Motor neuron (in vitro differentiated cells): ENCODE measurements at regions not wholly inside any gene's neighbourhood (a gene's known extent, or its start where the extent isn't known, plus 50 kb on each side); places are given as distances from the start of the nearest gene placed in this dataset.
"Not testable (repeated sequence)": the region's sequence is repeated elsewhere in the genome, so short reads cannot be mapped to it uniquely, and the experiment has no call there.

ENCODE experiments used
- ATAC-seq, 8 experiments: fragments of 200-7000 bp; cut with Tn5 transposase; replicated peaks in 6 of 8; 2 replicates each; pipeline ENCODE4 v1.8.0; 2021; ENCODE audit warnings: mild to moderate bottlenecking in 8 of 8, moderate library complexity in 8 of 8
- H3K27ac ChIP-seq, 2 donors: fragments of 250-450 bp; sonication (Bioruptor Pico); 2 replicates each; pipeline ENCODE4 v1.9.0; 2021; ENCODE audit warnings: antibody characterized with exemption in 2 of 2, mild to moderate bottlenecking in 2 of 2, moderate library complexity in 1 of 2
- H3K4me1 ChIP-seq, 2 donors: fragments of 250-450 bp; sonication (Bioruptor Pico); replicated peaks in 1 of 2; 2 replicates each; pipeline ENCODE4 v1.6.1; 2021; ENCODE audit warnings: antibody characterized with exemption in 2 of 2, mild to moderate bottlenecking in 2 of 2, moderate library complexity in 1 of 2
- H3K4me3 ChIP-seq, 5 donors: fragments of 250-450 bp; sonication (Bioruptor Pico); 2 replicates each; pipeline ENCODE4 v1.9.0; 2021; ENCODE audit warnings: antibody characterized with exemption in 5 of 5, mild to moderate bottlenecking in 5 of 5, moderate library complexity in 4 of 5
- WGBS, 10 experiments: fragments of 450-650 bp; shearing (Covaris generic); methylation state at CpG; one replicate each; pipeline ENCODE4 v1.0.0; 2022; 5-methylcytosine and 5-hydroxymethylcytosine counted together
- in situ Hi-C, 9 experiments: fragments of 400-800 bp; cut with MboI; loops; one replicate each; pipeline ENCODE4 v1.15.0; 2021; ENCODE audit warnings: low sequenced_read_pairs in 9 of 9, low pct_unique_long_range_greater_than_20kb in 2 of 9; ENCODE audit not compliant: unreplicated experiment in 9 of 9

DNA sequence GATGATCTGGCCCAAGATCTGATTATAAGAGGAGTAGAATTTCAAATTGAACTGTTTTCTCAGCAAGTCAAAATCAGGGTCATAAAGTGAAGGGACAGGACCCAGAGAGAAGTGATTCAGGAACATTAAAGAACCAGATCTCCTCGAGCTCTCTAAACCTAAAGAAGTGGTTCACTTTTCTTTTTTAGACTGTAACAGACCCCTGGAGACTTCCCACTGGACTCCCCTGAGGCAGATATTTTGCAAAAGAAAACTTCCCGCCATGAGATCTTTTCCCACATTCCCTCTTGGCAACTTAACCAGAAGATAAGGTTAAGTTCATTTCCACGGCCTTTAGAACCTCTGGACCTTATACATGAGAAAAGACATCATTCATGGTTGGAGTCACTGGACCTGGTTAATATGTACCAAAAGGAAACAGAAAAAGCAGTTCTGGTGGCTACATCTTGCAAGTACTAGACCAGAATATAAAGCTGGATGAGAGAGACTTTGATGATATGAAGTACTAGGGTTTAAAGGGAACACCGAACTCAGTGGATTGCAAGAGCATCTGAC is 1061.4 kb downstream of the MRPL39 start:
- in situ Hi-C loops: no loop called here
- Histone ChIP-seq H3K4me3 (no peak overlapping the region), H3K4me1 (no peaks in the 10 kb centered on the region), H3K27ac (no peak overlapping the region)
- WGBS, 10 experiments: 0 to 76% (median 17%) methylated on average over 1 to 4 of the region's 4 CpGs; no CpG with 5 or more reads in 1 of the 10 experiments
- no peak for ATAC-seq

DNA sequence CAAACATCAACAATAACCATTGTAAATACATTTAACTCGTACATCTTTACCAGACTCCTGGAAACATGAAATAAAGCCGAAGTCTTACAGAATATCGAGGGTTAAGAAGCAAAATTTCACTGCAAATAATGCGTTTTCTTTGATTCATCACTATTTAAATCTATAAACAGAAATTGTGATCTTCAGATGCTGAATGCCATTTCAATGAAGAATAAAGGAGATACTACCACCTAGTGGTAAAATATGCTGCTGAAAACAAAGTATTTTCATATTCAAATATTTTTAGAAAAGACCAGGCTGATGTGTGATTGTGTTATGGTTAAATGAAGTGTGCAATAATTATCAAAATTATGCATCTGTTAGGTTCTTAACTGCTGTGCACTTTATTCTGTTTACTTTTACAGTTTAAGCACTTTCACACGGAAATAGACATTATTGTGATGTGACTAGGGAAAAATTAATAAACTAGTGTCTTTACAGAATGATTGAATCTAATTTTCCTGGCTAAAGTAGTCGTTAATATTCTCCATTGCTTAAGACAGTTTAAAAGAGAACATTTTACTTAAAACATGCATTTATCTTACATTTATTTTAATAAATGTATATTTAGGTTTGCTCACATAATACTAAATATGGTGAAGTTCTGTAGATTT is 1093.1 kb downstream of the MRPL39 start:
- no peaks in the 10 kb centered on the region for H3K4me1 ChIP-seq
- in situ Hi-C loops: no loop called here
- no peak overlapping the region for H3K4me3 ChIP-seq
- ATAC-seq: no peak
- no peak overlapping the region for H3K27ac ChIP-seq
- WGBS, 10 experiments: 0 to 71% (median 8%) methylated on average over 1 to 6 of the region's 6 CpGs

DNA sequence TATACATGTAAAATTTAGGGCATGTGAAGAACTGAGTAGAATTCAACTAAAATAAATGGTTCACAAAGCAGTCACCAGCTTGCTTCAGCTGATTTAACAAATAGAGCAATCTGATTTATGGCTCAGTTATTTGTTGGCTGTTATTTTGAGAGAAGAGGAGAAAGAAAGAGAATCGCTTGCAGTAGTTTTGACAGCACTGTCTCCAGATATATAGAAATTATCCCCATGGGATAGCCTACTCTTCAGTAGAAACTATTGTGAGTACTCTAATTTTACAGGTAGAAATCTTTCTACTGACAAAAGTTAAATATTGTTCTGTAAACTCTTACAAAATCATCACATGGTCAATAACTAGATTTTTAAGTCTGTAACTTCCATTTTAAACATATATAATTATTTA is 1098.2 kb downstream of the MRPL39 start:
- H3K4me1 ChIP-seq: no peaks in the 10 kb centered on the region
- ATAC-seq: peak in 2 of 8 experiments; percentile 27 to 37
- in situ Hi-C loops: no loop called here
- WGBS, 10 experiments: 0 to 100% (median 60%) methylated on average over 1 of the region's 1 CpG; no CpG with 5 or more reads in 1 of the 10 experiments
- H3K4me3 ChIP-seq: no peak overlapping the region
- H3K27ac ChIP-seq: no peak overlapping the region

DNA sequence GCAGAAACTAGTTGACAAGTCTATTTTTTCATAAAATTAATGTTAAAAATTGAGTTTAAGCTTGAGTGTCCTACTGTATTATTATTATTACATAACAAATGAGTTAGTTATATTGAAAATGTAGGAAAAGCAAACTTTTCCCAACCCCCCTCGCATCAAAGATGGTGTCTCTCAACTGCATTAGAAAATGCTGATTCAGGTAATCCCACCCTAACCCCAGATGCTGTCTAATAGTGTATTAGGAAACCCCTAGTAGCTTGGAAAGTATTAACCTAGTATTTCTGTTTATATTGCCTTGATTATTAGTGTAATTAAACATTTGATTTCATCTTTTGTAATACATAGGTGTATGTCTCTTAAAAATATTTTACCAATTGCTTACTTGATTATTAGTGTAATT is 1120.3 kb downstream of the MRPL39 start:
- no peak overlapping the region for H3K4me3 ChIP-seq
- in situ Hi-C loops: no loop called here
- no peak overlapping the region for H3K27ac ChIP-seq
- no peak for ATAC-seq
- H3K4me1 ChIP-seq: no peaks in the 10 kb centered on the region
- WGBS, 10 experiments: 0 to 73% (median 0%) methylated on average over 1 of the region's 1 CpG; no CpG with 5 or more reads in 6 of the 10 experiments

DNA sequence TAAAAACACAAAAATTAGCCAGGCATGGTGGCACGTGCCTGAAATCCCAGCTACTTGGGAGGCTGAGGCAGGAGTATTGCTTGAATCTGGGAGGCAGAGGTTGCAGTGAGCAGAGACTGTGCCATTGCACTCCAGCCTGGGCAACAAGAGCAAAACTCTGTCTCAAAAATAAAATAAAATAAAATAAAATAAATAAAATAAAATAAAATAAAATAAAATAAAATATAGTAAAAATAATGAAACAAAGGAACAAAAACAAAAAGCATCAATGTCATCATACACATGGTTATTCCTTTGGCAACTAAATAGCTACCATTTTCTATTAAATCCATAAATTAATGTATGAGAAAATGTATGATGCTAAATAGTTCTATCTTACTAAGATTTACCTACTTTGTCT is 1123.9 kb downstream of the MRPL39 start:
- H3K4me3 ChIP-seq, in situ Hi-C loops, H3K4me1 ChIP-seq, H3K27ac ChIP-seq, ATAC-seq: not testable (repeated sequence)
- WGBS, 10 experiments: 0 to 100% (median 37%) methylated on average over 1 of the region's 1 CpG; no CpG with 5 or more reads in 2 of the 10 experiments

DNA sequence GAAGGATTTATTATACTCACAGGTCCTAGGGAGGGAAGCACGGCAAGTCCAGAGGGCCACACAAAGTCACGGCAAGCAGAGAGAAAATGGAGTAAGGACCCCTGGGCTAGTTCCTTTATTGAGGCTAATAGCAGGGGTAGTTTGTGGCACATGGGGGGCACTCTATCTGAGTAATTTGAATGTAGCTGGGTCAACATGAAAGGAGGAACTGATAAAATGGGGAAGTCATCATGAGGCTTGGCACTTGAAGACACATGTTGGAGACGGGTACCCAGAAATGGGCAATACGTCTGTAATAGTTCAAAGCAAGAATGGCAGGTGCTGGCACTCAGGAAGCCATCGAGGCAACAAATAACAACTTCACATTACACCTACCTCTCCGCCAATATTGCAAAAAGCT is 1136.4 kb downstream of the MRPL39 start:
- H3K4me3 ChIP-seq: no peak overlapping the region
- H3K4me1 ChIP-seq: no peaks in the 10 kb centered on the region
- H3K27ac ChIP-seq: no peak overlapping the region
- in situ Hi-C loops: no loop called here
- WGBS, 10 experiments: 5 to 100% (median 57%) methylated on average over 2 to 6 of the region's 6 CpGs
- ATAC-seq: no peak

DNA sequence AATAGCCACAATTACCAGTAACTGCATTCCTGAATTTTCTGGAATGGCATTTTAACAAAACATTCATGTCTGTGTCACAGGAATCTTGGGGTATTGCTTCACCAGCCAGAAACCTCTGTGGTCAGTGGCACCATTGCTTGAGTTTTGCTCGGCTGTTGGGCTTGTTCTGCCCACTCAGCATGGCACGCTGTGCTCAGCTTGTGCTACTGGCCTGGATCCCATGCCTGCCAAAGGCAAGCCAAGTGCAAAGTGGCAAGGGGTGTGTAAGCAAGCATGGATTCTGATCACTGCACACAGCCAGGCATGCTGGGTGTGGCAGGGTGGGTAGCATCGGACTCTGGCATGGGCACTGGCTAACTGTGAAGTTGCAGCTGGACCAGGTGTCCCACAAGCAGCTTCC is 1150.9 kb downstream of the MRPL39 start:
- in situ Hi-C loops: no loop called here
- Histone ChIP-seq H3K27ac (no peak overlapping the region), H3K4me1 (no peaks in the 10 kb centered on the region), H3K4me3 (no peak overlapping the region)
- no peak for ATAC-seq
- WGBS, 10 experiments: 13 to 100% (median 40%) methylated on average over 1 to 2 of the region's 3 CpGs; no CpG with 5 or more reads in 5 of the 10 experiments

DNA sequence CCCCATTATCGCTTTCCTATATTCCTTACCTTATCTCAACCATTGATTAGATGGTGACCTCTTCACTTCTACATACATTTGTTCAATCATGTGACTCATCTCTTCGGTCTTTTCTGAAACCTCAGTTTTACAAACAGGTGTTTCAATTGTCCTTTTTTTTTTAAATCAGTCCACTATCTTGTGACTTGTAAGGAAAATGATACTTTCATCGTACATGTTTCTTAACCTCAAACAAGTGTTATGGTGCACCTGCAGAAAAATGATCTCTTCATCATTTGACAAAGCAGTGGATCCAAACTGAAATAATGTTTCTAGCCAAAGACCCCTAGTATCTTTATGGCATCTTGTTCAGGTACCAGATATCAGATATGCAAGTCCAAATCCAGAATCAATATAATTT is 1157.2 kb downstream of the MRPL39 start:
- in situ Hi-C loops: no loop called here
- no peak for ATAC-seq
- Histone ChIP-seq H3K27ac (no peak overlapping the region), H3K4me3 (no peak overlapping the region), H3K4me1 (no peaks in the 10 kb centered on the region)
- WGBS, 10 experiments: 3 to 100% (median 56%) methylated on average over 2 to 3 of the region's 3 CpGs

DNA sequence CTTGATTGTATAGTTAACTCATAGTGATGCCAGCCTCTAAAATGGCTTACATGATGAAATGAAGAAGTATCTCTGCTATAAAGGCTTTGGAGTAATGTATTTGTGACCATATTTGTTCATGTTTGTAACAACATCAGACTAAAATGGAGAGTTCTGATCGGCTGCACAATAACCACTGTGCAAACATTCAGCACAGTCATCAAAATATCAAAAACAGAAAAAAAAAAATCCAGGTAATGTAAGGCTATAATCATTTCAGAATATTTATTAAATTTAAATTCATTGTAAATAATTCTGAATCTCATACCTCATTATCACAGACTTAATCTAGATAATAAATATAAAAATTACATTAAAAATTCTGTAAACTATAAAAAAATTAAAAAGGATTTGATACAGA is 1161.8 kb downstream of the MRPL39 start:
- H3K27ac ChIP-seq: no peak overlapping the region
- no peaks in the 10 kb centered on the region for H3K4me1 ChIP-seq
- in situ Hi-C loops: no loop called here
- 0 to 100% (median 42%) methylated on average over 1 of the region's 1 CpG for WGBS, 10 experiments
- no peak for ATAC-seq
- no peak overlapping the region for H3K4me3 ChIP-seq

DNA sequence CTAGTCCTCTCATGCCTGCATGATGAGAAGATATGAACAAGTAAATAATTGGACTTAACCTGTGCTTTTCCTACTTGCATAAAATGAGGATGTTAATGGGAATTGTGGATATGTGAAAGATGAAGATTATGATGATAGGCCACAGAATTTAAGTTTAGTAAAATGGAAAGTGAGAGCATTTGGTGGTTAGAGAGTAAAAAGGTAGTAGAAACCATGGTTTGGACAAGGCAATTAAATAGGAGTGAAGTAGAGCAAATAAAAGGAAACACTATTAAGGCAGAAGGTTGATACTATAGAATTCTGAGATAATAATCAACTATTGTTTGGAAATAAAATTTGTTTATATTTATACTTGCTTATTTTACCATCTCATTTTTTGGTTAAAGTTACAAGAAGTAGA is 1162.5 kb downstream of the MRPL39 start:
- no peak for ATAC-seq
- no peak overlapping the region for H3K4me3 ChIP-seq
- H3K27ac ChIP-seq: no peak overlapping the region
- in situ Hi-C loops: no loop called here
- H3K4me1 ChIP-seq: no peaks in the 10 kb centered on the region

DNA sequence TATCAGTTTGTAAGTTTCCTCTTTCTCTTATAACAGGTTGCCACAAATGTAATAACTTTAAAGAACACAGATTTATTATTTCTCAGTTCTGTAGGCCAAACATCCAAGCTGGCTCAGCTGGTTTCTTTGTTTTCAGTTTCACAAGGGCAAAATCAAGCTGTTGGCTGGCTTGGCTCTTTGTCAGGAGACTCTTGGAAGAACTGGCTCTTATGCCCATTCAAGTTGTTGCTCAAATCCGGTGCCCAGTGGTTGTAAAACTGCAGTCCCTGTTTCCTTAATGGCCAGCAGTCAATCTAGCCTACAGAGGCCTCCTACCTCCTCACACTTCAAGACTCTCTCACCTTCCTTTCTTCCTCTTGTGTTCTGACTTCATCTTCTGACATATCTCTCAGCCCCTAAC is 1171.0 kb downstream of the MRPL39 start:
- 20 to 88% (median 75%) methylated on average over 1 of the region's 1 CpG; no CpG with 5 or more reads in 6 of the 10 experiments for WGBS, 10 experiments
- Histone ChIP-seq H3K4me3 (no peak overlapping the region), H3K4me1 (no peaks in the 10 kb centered on the region), H3K27ac (no peak overlapping the region)
- ATAC-seq: no peak
- in situ Hi-C loops: no loop called here

DNA sequence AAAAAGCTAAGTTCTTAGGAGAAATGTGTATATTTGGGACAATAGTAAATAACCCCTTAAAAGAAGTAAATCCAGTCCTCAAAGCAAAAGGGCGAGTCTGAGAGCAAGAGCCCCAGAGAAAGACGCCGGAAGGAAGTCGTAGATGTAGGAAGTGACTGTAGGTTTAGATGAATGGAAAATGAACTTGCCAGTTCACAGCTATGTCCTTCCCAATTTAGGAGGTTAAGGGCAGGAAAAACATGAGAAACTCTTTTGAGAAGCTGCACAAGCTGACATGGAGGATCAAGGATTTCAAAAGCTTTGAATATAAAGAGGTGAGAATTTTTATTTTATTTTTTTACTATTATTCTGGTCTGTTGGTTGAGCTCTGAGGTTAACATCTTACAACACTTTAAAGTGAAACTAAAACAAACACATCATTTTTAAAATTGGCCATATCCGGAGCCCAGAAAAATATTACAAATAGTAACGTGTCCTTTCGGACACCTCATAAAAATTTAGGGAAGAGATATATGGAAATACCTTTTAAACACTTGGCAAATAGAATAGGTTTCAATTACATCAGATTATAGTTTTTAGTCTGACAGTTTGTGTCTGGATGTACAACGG is 1178.6 kb downstream of the MRPL39 start:
- 1 to 100% (median 79%) methylated on average over 2 to 8 of the region's 8 CpGs for WGBS, 10 experiments
- H3K4me1 ChIP-seq: peaks cover 0 to 7% of the 10 kb centered on the region in 2 donors
- no peak overlapping the region for H3K27ac ChIP-seq
- in situ Hi-C loops: no loop called here
- H3K4me3 ChIP-seq: no peak overlapping the region
- no peak for ATAC-seq

DNA sequence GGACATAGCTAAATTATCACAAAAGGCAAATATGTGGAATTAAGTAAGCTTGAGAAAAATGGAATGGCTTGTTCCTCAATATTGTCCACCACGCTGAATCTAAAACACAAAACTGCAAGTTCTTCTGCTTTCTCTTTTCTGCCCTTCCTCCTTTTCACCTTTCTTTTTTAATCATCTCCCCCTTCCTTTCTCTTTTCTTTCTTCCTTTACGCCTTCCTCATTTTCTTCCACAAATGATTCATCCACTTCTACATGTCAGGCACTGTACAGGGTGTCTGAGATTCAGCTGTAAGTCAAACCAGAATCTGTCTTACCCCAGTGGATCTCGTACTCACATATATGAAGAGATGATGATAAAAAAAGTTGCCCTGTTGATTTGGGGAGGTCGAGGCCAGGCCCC is 1182.5 kb downstream of the MRPL39 start:
- WGBS, 10 experiments: 0 to 92% (median 53%) methylated on average over 1 to 4 of the region's 4 CpGs
- Histone ChIP-seq H3K27ac (no peak overlapping the region), H3K4me1 (peaks cover 3 to 37% of the 10 kb centered on the region in 2 donors), H3K4me3 (no peak overlapping the region)
- in situ Hi-C loops: no loop called here
- ATAC-seq: no peak

DNA sequence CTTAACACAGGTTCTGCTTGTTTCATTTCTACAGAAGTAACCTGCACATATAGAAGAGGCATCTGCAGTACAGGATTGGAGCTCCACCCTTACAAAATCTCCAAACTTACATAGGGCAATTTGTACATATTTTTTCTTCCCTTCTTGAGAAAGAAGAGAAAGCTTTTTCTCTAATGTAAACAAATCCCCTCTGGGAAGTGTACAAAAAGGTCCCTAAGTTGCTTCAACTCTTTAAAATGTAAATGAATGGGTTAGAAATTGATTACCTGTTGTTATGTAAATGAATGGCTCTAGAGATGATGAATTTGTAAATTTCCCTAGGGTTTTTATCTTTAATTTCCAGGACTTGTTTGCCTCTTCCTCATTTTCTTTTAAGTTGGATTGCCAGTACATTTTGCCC is 1183.7 kb downstream of the MRPL39 start:
- peaks cover 3 to 37% of the 10 kb centered on the region in 2 donors for H3K4me1 ChIP-seq

More for the DNA sequence above, 1183.7 kb downstream of the MRPL39 start:
- ATAC-seq: no peak
- Histone ChIP-seq H3K27ac (no peak overlapping the region), H3K4me3 (no peak overlapping the region)
- in situ Hi-C loops: no loop called here
